GM12878 (cell line): ENCODE measurements at regions not wholly inside any gene's neighbourhood (a gene's known extent, or its start where the extent isn't known, plus 50 kb on each side); places are given as distances from the start of the nearest gene placed in this dataset.

Experiments used
- ATAC-seq: fragments of 200-7000 bp; cut with Tn5 transposase; 3 replicates; pipeline ENCODE4 v1.9.1; 2020; ENCODE audit warnings: mild to moderate bottlenecking, moderate library complexity
- BruUV-seq: library from RNA; stranded (reverse); fragments of 400-500 nt; replicated peaks from 2 replicates; lab custom pipeline; 2021; lab: Mats Ljungman, UMichigan
- CTCF ChIA-PET: fragments of 300-600 bp; sonication (Branson Sonifier 250); formaldehyde crosslinking; extraction: SDS; loops from one replicate; lab custom pipeline; 2021; ENCODE audit warnings: inconsistent platforms; lab: Yijun Ruan, JAX
- POLR2A ChIA-PET: fragments of 350-600 bp; formaldehyde crosslinking; extraction: SDS; loops from one replicate; lab custom pipeline; 2021; ENCODE audit warnings: inconsistent platforms; lab: Charles Lee
- RAD21 ChIA-PET: fragments of 300-600 bp; sonication (Branson Sonifier 250); formaldehyde crosslinking; loops from one replicate; lab custom pipeline; 2023; ENCODE audit warnings: antibody characterized with exemption; ENCODE audit not compliant: unreplicated experiment; lab: Charles Lee
- SMC1A ChIA-PET: fragments of 300-600 bp; sonication (Branson Sonifier 250); formaldehyde crosslinking; loops from one replicate; lab custom pipeline; 2023; ENCODE audit not compliant: unreplicated experiment, uncharacterized antibody; lab: Charles Lee
- DNase-seq: peaks from one replicate; pipeline ENCODE4 v3.0.0-alpha.2; 2011; ENCODE audit warnings: low read depth, low spot score
- FAIRE-seq: peaks from 3 replicates; lab custom pipeline; 2011; peaks lifted over from hg19 to GRCh38; lab: Jason Lieb, UNC
- H2AFZ ChIP-seq: 2 replicates; pipeline ENCODE4 v1.6.0; 2011; ENCODE audit warnings: low read depth, low read length, control low read depth; ENCODE audit not compliant: control insufficient read depth
- H3K27ac ChIP-seq: 2 replicates; pipeline ENCODE4 v1.5.1; 2011; ENCODE audit warnings: control low read depth; ENCODE audit not compliant: control insufficient read depth, insufficient read depth
- H3K27me3 ChIP-seq, 2 experiments: replicated peaks in 1 of 2; 2 replicates each; pipeline versions ENCODE4 v1.6.0 to v1.6.1; 2011; ENCODE audit warnings: low read length in 1 of 2; ENCODE audit not compliant: control insufficient read depth in 2 of 2, insufficient read depth in 2 of 2
- H3K36me3 ChIP-seq, 2 experiments: 2 replicates each; pipeline ENCODE4 v1.5.1; 2011; ENCODE audit warnings: low read length in 1 of 2; ENCODE audit not compliant: control insufficient read depth in 2 of 2, insufficient read depth in 2 of 2
- H3K4me1 ChIP-seq: 2 replicates; pipeline ENCODE4 v1.6.1; 2011; ENCODE audit warnings: mild to moderate bottlenecking, low read length, moderate library complexity, mixed read lengths; ENCODE audit not compliant: control insufficient read depth, insufficient read depth
- H3K4me2 ChIP-seq: 2 replicates; pipeline ENCODE4 v1.6.0; 2011; ENCODE audit warnings: control low read depth; ENCODE audit not compliant: control insufficient read depth, insufficient read depth
- H3K4me3 ChIP-seq: fragments of 200-600 bp; sonication (generic); 2 replicates; pipeline ENCODE4 v1.5.1; 2016
- H3K79me2 ChIP-seq: 2 replicates; pipeline ENCODE4 v1.6.0; 2011; ENCODE audit warnings: low read length; ENCODE audit not compliant: control insufficient read depth, insufficient read depth
- H3K9ac ChIP-seq: 2 replicates; pipeline ENCODE4 v1.8.0; 2011; ENCODE audit warnings: low read length, control low read depth, mixed read lengths; ENCODE audit not compliant: control insufficient read depth, insufficient read depth
- H3K9me3 ChIP-seq: replicated peaks from 3 replicates; pipeline ENCODE4 v1.5.1; 2011; ENCODE audit warnings: mild to moderate bottlenecking, low read length; ENCODE audit not compliant: control insufficient read depth, insufficient read depth
- H4K20me1 ChIP-seq: 2 replicates; pipeline ENCODE4 v1.6.0; 2011; ENCODE audit not compliant: control insufficient read depth, insufficient read depth
- HCFC1 ChIP-seq: fragments of 150-350 bp; IDR thresholded peaks from 2 replicates; pipeline ENCODE4 v1.6.1; 2014; ENCODE audit warnings: low read length
- SIX5 ChIP-seq: IDR thresholded peaks from 2 replicates; pipeline ENCODE4 v1.6.1; 2011; ENCODE audit warnings: mild to moderate bottlenecking, low read depth, low read length, moderate library complexity; ENCODE audit not compliant: severe bottlenecking
- WGBS: methylation state at CpG from one replicate; pipeline ENCODE4 v1.1.6; 2016; ENCODE audit warnings: low lambda C conversion rate; ENCODE audit not compliant: insufficient replicate concordance, insufficient coverage; ENCODE audit errors: missing lambda C conversion rate; 5-methylcytosine and 5-hydroxymethylcytosine counted together
- in situ Hi-C: fragments of 300-500 bp; cut with MboI; formaldehyde crosslinking; loops from 9 replicates; pipeline ENCODE4 v1.14.3; 2018; ENCODE audit warnings: mixed read lengths
- intact Hi-C: fragments of 100-400 bp; cut with micrococcal nuclease; formaldehyde crosslinking; loops from one replicate; pipeline ENCODE4 v1.14.2; 2022; ENCODE audit not compliant: unreplicated experiment
- TF ChIP-seq, protein P1 (sequence below), 3 experiments: IDR thresholded peaks in 2 of 3; conservative IDR thresholded peaks in 1 of 3; 2 replicates each; pipeline ENCODE4 v1.5.1; 2011; ENCODE audit warnings: low read depth in 3 of 3, low read length in 3 of 3, mild to moderate bottlenecking in 3 of 3, control low read depth in 2 of 3, moderate library complexity in 2 of 3, inconsistent platforms in 1 of 3, mixed read lengths in 1 of 3; ENCODE audit not compliant: control insufficient read depth in 2 of 3, insufficient read depth in 1 of 3; ENCODE audit errors: extremely low read depth in 1 of 3
- TF ChIP-seq, protein P2 (sequence below): fragments of 450-650 bp; IDR thresholded peaks from 2 replicates; pipeline ENCODE4 v1.6.1; 2017; ENCODE audit warnings: mild to moderate bottlenecking, low read depth, inconsistent platforms; ENCODE audit not compliant: poor library complexity, severe bottlenecking

DNA sequence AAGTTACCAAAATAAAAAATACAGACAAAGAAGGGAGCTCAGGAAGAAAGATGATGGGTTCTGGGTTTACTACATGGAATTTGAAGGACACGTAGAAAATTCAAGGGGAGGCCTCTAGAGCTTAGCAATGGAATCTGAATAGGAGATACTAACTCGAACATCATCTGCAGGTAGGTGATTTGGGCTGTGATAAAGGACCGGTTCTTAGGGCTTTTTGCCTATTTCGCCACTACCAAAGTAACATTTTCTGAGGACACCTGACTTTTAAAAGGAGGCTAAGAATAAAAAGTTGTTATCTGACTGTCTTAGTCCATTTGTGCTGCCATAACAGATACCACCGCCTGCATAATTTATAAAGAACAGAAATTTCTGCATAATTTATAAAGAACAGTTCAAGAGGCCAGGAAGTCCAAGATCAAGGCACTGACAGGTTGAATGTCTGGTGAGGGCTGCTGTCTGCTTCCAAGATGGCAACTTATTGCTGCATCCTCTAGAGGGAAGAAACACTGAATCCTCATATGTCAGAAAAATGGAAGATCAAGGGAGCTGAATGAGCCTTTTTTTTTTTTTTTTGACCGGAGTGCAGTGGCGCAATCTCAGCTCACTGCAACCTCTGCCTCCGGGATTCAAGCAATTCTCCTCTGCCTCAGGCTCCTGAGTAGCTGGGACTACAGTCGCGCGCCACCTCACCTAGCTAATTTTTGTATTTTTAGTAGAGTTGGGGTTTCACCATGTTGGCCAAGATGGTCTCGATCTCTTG is 67.9 kb upstream of the UBE2E2 start:
- no peaks in the 10 kb centered on the region for H3K4me1 ChIP-seq
- no peak overlapping the region for H3K27ac ChIP-seq
- no peak overlapping the region for H3K4me2 ChIP-seq
- ChIA-PET CTCF (interaction anchor here (0.6 to 0.7 kb wide), 2 partner anchors 14 to 699 kb away, joined by 3 read pairs; no protein-coding TSS in a partner anchor), SMC1A (interaction anchor here (0.5 kb wide), 1 partner anchor 120 kb away, joined by 3 read pairs; no protein-coding TSS in a partner anchor), POLR2A (no interaction called here), RAD21 (no interaction called here)
- no peak for TF ChIP-seq SIX5
- TF ChIP-seq HCFC1 = no peak
- TF ChIP-seq, protein P1, sequence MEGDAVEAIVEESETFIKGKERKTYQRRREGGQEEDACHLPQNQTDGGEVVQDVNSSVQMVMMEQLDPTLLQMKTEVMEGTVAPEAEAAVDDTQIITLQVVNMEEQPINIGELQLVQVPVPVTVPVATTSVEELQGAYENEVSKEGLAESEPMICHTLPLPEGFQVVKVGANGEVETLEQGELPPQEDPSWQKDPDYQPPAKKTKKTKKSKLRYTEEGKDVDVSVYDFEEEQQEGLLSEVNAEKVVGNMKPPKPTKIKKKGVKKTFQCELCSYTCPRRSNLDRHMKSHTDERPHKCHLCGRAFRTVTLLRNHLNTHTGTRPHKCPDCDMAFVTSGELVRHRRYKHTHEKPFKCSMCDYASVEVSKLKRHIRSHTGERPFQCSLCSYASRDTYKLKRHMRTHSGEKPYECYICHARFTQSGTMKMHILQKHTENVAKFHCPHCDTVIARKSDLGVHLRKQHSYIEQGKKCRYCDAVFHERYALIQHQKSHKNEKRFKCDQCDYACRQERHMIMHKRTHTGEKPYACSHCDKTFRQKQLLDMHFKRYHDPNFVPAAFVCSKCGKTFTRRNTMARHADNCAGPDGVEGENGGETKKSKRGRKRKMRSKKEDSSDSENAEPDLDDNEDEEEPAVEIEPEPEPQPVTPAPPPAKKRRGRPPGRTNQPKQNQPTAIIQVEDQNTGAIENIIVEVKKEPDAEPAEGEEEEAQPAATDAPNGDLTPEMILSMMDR (IDR thresholded peaks at IDR 0.05 in 2 of 3, conservative IDR thresholded peaks at IDR 0.05 in 1 of 3; ENCODE audit: control insufficient read depth in 2 of 3, extremely low read depth in 1 of 3, insufficient read depth in 1 of 3, low read depth in 3 of 3, low read length in 3 of 3) = no peak
- TF ChIP-seq, protein P2, sequence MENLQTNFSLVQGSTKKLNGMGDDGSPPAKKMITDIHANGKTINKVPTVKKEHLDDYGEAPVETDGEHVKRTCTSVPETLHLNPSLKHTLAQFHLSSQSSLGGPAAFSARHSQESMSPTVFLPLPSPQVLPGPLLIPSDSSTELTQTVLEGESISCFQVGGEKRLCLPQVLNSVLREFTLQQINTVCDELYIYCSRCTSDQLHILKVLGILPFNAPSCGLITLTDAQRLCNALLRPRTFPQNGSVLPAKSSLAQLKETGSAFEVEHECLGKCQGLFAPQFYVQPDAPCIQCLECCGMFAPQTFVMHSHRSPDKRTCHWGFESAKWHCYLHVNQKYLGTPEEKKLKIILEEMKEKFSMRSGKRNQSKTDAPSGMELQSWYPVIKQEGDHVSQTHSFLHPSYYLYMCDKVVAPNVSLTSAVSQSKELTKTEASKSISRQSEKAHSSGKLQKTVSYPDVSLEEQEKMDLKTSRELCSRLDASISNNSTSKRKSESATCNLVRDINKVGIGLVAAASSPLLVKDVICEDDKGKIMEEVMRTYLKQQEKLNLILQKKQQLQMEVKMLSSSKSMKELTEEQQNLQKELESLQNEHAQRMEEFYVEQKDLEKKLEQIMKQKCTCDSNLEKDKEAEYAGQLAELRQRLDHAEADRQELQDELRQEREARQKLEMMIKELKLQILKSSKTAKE = no peak
- DNase-seq (no peak), FAIRE-seq (no peak), ATAC-seq (no peak)
- H2AFZ ChIP-seq = no peak overlapping the region
- H3K4me3 ChIP-seq = no peak overlapping the region
- intact Hi-C loops (no loop called here), in situ Hi-C loops (no loop called here)
- no peak overlapping the region for H3K9ac ChIP-seq
- no peaks in the 10 kb centered on the region for H3K9me3 ChIP-seq
- no peaks in the 10 kb centered on the region for H3K27me3 ChIP-seq
- H3K36me3 ChIP-seq = no peaks in the 10 kb centered on the region
- H3K79me2 ChIP-seq = no peaks in the 10 kb centered on the region
- H4K20me1 ChIP-seq = no peaks in the 10 kb centered on the region
- BruUV-seq = no TSS peak
- 54% methylated on average over 12 of the region's 12 CpGs for WGBS
